Liver (tissue), 8 donors: ENCODE measurements at regions not wholly inside any gene's neighbourhood (a gene's known extent, or its start where the extent isn't known, plus 50 kb on each side); places are given as distances from the start of the nearest gene placed in this dataset.

ENCODE experiments used
- DNase-seq: peaks from one replicate; pipeline ENCODE4 v3.0.0-alpha.2; 2017; ENCODE audit warnings: low spot score
- H3K27ac ChIP-seq, 2 donors: one replicate each; pipeline ENCODE4 v1.7.0; 2013; ENCODE audit warnings: inconsistent platforms in 2 of 2, low read length in 2 of 2, control low read depth in 1 of 2, low read depth in 1 of 2, mild to moderate bottlenecking in 1 of 2
- H3K27me3 ChIP-seq, 4 donors: one replicate each; pipeline versions ENCODE4 v1.6.1 to v1.7.0; 2013; ENCODE audit warnings: low read length in 3 of 4, inconsistent platforms in 1 of 4, mild to moderate bottlenecking in 1 of 4, moderate library complexity in 1 of 4; ENCODE audit not compliant: control insufficient read depth in 4 of 4, insufficient read depth in 4 of 4
- H3K36me3 ChIP-seq, 4 donors: one replicate each; pipeline versions ENCODE4 v1.6.1 to v1.7.0; 2013; ENCODE audit warnings: low read length in 3 of 4, mild to moderate bottlenecking in 3 of 4, low read depth in 1 of 4, moderate library complexity in 1 of 4; ENCODE audit not compliant: control insufficient read depth in 4 of 4, insufficient read depth in 3 of 4
- H3K4me1 ChIP-seq, 4 donors: one replicate each; pipeline versions ENCODE4 v1.6.1 to v1.7.0; 2013; ENCODE audit warnings: low read length in 3 of 4, mild to moderate bottlenecking in 3 of 4, moderate library complexity in 1 of 4; ENCODE audit not compliant: control insufficient read depth in 4 of 4, insufficient read depth in 4 of 4
- H3K4me3 ChIP-seq, 3 donors: one replicate each; pipeline versions ENCODE4 v1.6.1 to v1.7.0; 2013; ENCODE audit warnings: low read length in 3 of 3, control low read depth in 1 of 3, low read depth in 1 of 3, mild to moderate bottlenecking in 1 of 3
- H3K9ac ChIP-seq, 2 donors: one replicate each; pipeline ENCODE4 v1.7.0; 2013; ENCODE audit warnings: low read length in 2 of 2, mild to moderate bottlenecking in 2 of 2, moderate library complexity in 2 of 2, control low read depth in 1 of 2, low read depth in 1 of 2
- H3K9me3 ChIP-seq, 4 donors: one replicate each; pipeline versions ENCODE4 v1.6.1 to v1.7.0; 2013; ENCODE audit warnings: low read length in 3 of 4; ENCODE audit not compliant: control insufficient read depth in 4 of 4
- CTCF ChIP-seq: fragments of 150-350 bp; IDR thresholded peaks from 2 replicates; pipeline ENCODE4 v1.5.1; 2017; ENCODE audit warnings: improper control_type of control experiment, low read depth, low read length; ENCODE audit not compliant: missing input control
- EGR1 ChIP-seq, 2 donors: IDR thresholded peaks; 2 replicates each; pipeline ENCODE4 v1.6.1; 2016 to 2018; ENCODE audit warnings: antibody characterized with exemption in 2 of 2, low read depth in 2 of 2
- HNF4A ChIP-seq, 2 donors: conservative IDR thresholded peaks; 2 replicates each; pipeline ENCODE4 v1.6.1; 2016; ENCODE audit warnings: antibody characterized with exemption in 2 of 2, mild to moderate bottlenecking in 2 of 2
- JUND ChIP-seq, 2 donors: IDR thresholded peaks; 2 replicates each; pipeline ENCODE4 v1.6.1; 2016; ENCODE audit warnings: antibody characterized with exemption in 2 of 2
- RAD21 ChIP-seq, 2 donors: IDR thresholded peaks; 2 replicates each; pipeline ENCODE4 v1.6.1; 2016; ENCODE audit warnings: antibody characterized with exemption in 2 of 2, mild to moderate bottlenecking in 2 of 2
- RXRA ChIP-seq, 2 donors: IDR thresholded peaks; 2 replicates each; pipeline ENCODE4 v1.6.1; 2017 to 2018; ENCODE audit warnings: antibody characterized with exemption in 2 of 2, mild to moderate bottlenecking in 1 of 2
- YY1 ChIP-seq: IDR thresholded peaks from 2 replicates; pipeline ENCODE4 v1.6.1; 2016; ENCODE audit warnings: antibody characterized with exemption, mild to moderate bottlenecking
- WGBS: extraction: QIAGEN DNeasy Blood & Tissue Kit; methylation state at CpG from one replicate; pipeline ENCODE4 v1.1.7; 2013; 5-methylcytosine and 5-hydroxymethylcytosine counted together
- TF ChIP-seq, protein P1 (sequence below): IDR thresholded peaks from 2 replicates; pipeline ENCODE4 v1.6.1; 2016; ENCODE audit warnings: antibody characterized with exemption
- TF ChIP-seq, protein P2 (sequence below): IDR thresholded peaks from 2 replicates; pipeline ENCODE4 v1.6.1; 2016; ENCODE audit warnings: antibody characterized with exemption
- donor health status: healthy.
- donor health status: healthy.
- donor health status: healthy.
- donor health status: healthy.
- donor health status: healthy.

DNA sequence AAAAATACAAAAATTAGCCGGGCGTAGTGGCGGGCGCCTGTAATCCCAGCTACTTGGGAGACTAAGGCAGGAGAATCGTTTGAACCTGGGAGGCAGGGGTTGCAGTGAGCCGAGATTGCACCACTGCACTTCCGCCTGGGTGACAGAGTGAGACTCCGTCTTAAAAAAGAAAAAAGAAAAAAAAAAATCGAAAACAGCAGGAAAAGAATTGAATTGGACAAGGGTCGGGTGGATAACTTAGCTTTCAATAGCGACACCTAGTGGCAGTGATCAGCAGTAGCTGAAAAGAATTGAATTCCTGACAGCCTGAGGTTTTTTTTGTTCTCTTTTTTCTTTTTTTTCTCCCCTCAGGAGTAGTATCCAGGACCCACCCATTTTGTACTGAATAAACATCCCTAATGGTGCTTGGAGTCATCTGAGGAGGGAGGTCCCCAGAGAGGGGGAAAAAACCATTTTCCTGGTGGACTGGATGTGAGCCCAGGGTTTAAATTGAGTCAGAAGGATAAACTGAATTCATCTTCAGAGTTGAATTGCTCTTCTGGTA lies 55.1 kb downstream of the CYCS start:
- H3K36me3 ChIP-seq: no peaks in the 10 kb centered on the region
- H3K27me3 ChIP-seq: no peaks in the 10 kb centered on the region
- TF ChIP-seq RXRA (IDR thresholded peaks at IDR 0.05) (no peak), JUND (IDR thresholded peaks at IDR 0.05) (no peak), HNF4A (conservative IDR thresholded peaks at IDR 0.05) (peak in 1 of 2 donors; percentile 6), CTCF (peak; percentile 91), EGR1 (IDR thresholded peaks at IDR 0.05; ENCODE audit: low read depth in 2 of 2) (no peak), YY1 (peak; percentile 23), RAD21 (IDR thresholded peaks at IDR 0.05) (peak; percentile 89 to 90)
- TF ChIP-seq, protein P1, sequence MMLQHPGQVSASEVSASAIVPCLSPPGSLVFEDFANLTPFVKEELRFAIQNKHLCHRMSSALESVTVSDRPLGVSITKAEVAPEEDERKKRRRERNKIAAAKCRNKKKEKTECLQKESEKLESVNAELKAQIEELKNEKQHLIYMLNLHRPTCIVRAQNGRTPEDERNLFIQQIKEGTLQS: no peak
- no peak for DNase-seq
- no peaks in the 10 kb centered on the region for H3K4me1 ChIP-seq
- WGBS: 13% methylated on average over 11 of the region's 11 CpGs
- peak overlapping the region in 2 of 3 donors; percentile 11 to 15 for H3K4me3 ChIP-seq
- H3K9ac ChIP-seq: no peak overlapping the region
- H3K27ac ChIP-seq: no peak overlapping the region
- H3K9me3 ChIP-seq: no peaks in the 10 kb centered on the region

- Histone ChIP-seq H3K9me3 (no peaks in the 10 kb centered on the region), H3K27ac (no peak overlapping the region), H3K27me3 (no peaks in the 10 kb centered on the region), H3K4me3 (no peak overlapping the region), H3K36me3 (no peaks in the 10 kb centered on the region), H3K4me1 (no peaks in the 10 kb centered on the region), H3K9ac (no peak overlapping the region)
- 85% methylated on average over 10 of the region's 10 CpGs for WGBS
- TF ChIP-seq, protein P2, sequence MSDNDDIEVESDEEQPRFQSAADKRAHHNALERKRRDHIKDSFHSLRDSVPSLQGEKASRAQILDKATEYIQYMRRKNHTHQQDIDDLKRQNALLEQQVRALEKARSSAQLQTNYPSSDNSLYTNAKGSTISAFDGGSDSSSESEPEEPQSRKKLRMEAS: no peak
- TF ChIP-seq, protein P1: no peak
- TF ChIP-seq CTCF: no peak
- no peak for DNase-seq
Observed at GRCh38 chr7:25068502-25069213, 56.4 kb downstream of the CYCS start.
